ENCODE measurements at regions not wholly inside any gene's neighbourhood (a gene's known extent, or its start where the extent isn't known, plus 50 kb on each side); places are given as distances from the start of the nearest gene placed in this dataset.

GRCh38 chr2:19746611-19747309 lies 155.0 kb downstream of the TTC32 start:
- DNase-seq = peak; percentile 80

GRCh38 chr2:19746137-19746600 lies 155.6 kb downstream of the TTC32 start:
- DNase-seq = no peak

GRCh38 chr2:19745318-19746136 lies 156.3 kb downstream of the TTC32 start:
- DNase-seq = peak; percentile 39

GRCh38 chr2:19744456-19745199 lies 157.2 kb downstream of the TTC32 start:
- peak; percentile 24 for DNase-seq

GRCh38 chr2:19743641-19744040 lies 158.1 kb downstream of the TTC32 start:
- DNase-seq = no peak

- no peak for DNase-seq
Observed at GRCh38 chr2:19742872-19743271, 158.9 kb downstream of the TTC32 start.

- DNase-seq = no peak
Observed at GRCh38 chr2:19739256-19739655, 162.5 kb downstream of the TTC32 start.

GRCh38 chr2:19738707-19739106 lies 163.1 kb downstream of the TTC32 start:
- DNase-seq = no peak

- no peak for DNase-seq
Observed at GRCh38 chr2:19736191-19736831, 165.5 kb downstream of the TTC32 start.

GRCh38 chr2:19733951-19734425 lies 167.8 kb downstream of the TTC32 start:
- DNase-seq = no peak

GRCh38 chr2:19733390-19733789 lies 168.4 kb downstream of the TTC32 start:
- no peak for DNase-seq

GRCh38 chr2:19732255-19732654 lies 169.5 kb downstream of the TTC32 start:
- no peak for DNase-seq

- no peak for DNase-seq
Observed at GRCh38 chr2:19731515-19731914, 170.3 kb downstream of the TTC32 start.

- DNase-seq = no peak
Observed at GRCh38 chr2:19731037-19731436, 170.7 kb downstream of the TTC32 start.

GRCh38 chr2:19728125-19728524 lies 173.7 kb downstream of the TTC32 start:
- no peak for DNase-seq

- no peak for DNase-seq
Observed at GRCh38 chr2:19725392-19725791, 176.4 kb downstream of the TTC32 start.

GRCh38 chr2:19723021-19723420 lies 178.8 kb downstream of the TTC32 start:
- no peak for DNase-seq

- no peak for DNase-seq
Observed at GRCh38 chr2:19722531-19722971, 179.2 kb downstream of the TTC32 start.

- DNase-seq = no peak
Observed at GRCh38 chr2:19720306-19720705, 181.5 kb downstream of the TTC32 start.

- no peak for DNase-seq
Observed at GRCh38 chr2:19719540-19719939, 182.2 kb downstream of the TTC32 start.

- no peak for DNase-seq
Observed at GRCh38 chr2:19717446-19717845, 184.3 kb downstream of the TTC32 start.

GRCh38 chr2:19714926-19715325 lies 186.9 kb downstream of the TTC32 start:
- DNase-seq = no peak

GRCh38 chr2:19712850-19713249 lies 188.9 kb downstream of the TTC32 start:
- DNase-seq = no peak
